T-cell (primary cell): ENCODE measurements at regions not wholly inside any gene's neighbourhood (a gene's known extent, or its start where the extent isn't known, plus 50 kb on each side); places are given as distances from the start of the nearest gene placed in this dataset.

Experiments used
- ATAC-seq, 4 experiments: fragments of 200-7000 bp in 3 of 4; fragments of 150-1000 bp in 1 of 4; cut with Tn5 transposase; replicated peaks in 1 of 4; 1 replicate in 3 of 4; 2 replicates in 1 of 4; pipeline ENCODE4 v1.10.0; 2021; ENCODE audit warnings: moderate library complexity in 3 of 4, mild to moderate bottlenecking in 2 of 4, moderate number of reproducible peaks in 1 of 4
- CTCF ChIA-PET, 2 donors: fragments of 300-600 bp; sonication (Branson Sonifier 250); formaldehyde crosslinking; loops; one replicate each; lab custom pipeline; 2022; ENCODE audit warnings: antibody characterized with exemption in 2 of 2; lab: Charles Lee
- POLR2A ChIA-PET, 2 donors: fragments of 300-600 bp; sonication (Branson Sonifier 250); formaldehyde crosslinking; loops; one replicate each; lab custom pipeline; 2022; ENCODE audit warnings: antibody characterized with exemption in 2 of 2; lab: Charles Lee
- DNase-seq, 35 experiments: peaks; one replicate each; pipeline versions ENCODE4 v3.0.0 to v3.0.0-alpha.2; 2013 to 2023
- H3K27ac ChIP-seq: one replicate; pipeline ENCODE4 v1.5.1; 2013; ENCODE audit warnings: low read length
- H3K27me3 ChIP-seq, 2 experiments: replicated peaks in 1 of 2; 1 replicate in 1 of 2; 2 replicates in 1 of 2; pipeline versions ENCODE4 v1.6.1 to v1.7.0; 2013; ENCODE audit warnings: low read length in 1 of 2, mixed read lengths in 1 of 2; ENCODE audit not compliant: control insufficient read depth in 2 of 2, insufficient read depth in 2 of 2; ENCODE audit errors: extremely low read depth in 1 of 2
- H3K36me3 ChIP-seq, 2 donors: 1 replicate in 1 of 2; 2 replicates in 1 of 2; pipeline versions ENCODE4 v1.6.1 to v1.7.0; 2013; ENCODE audit warnings: low read length in 1 of 2; ENCODE audit not compliant: control insufficient read depth in 2 of 2, insufficient read depth in 1 of 2; ENCODE audit errors: extremely low read depth in 1 of 2
- H3K4me1 ChIP-seq, 2 experiments: 1 replicate in 1 of 2; 2 replicates in 1 of 2; pipeline versions ENCODE4 v1.6.1 to v1.7.0; 2013; ENCODE audit warnings: low read length in 2 of 2, mixed read lengths in 1 of 2; ENCODE audit not compliant: insufficient read depth in 2 of 2, control insufficient read depth in 1 of 2; ENCODE audit errors: extremely low read depth in 1 of 2
- H3K4me3 ChIP-seq, 2 donors: 1 replicate in 1 of 2; 2 replicates in 1 of 2; pipeline versions ENCODE4 v1.5.1 to v1.7.0; 2013; ENCODE audit warnings: mild to moderate bottlenecking in 2 of 2, low read length in 1 of 2, moderate library complexity in 1 of 2; ENCODE audit not compliant: control insufficient read depth in 1 of 2; ENCODE audit errors: extremely low read depth in 1 of 2
- H3K9me3 ChIP-seq: 2 replicates; pipeline ENCODE4 v1.7.0; 2013
- H3K27ac Mint-ChIP-seq, 2 donors: one replicate each; pipeline ENCODE4 v1.8.0; 2020 to 2021; ENCODE audit warnings: mild to moderate bottlenecking in 2 of 2, mixed read lengths in 2 of 2
- H3K27me3 Mint-ChIP-seq, 2 donors: one replicate each; pipeline ENCODE4 v1.8.0; 2021 to 2022; ENCODE audit warnings: mixed read lengths in 2 of 2
- H3K36me3 Mint-ChIP-seq: one replicate; pipeline ENCODE4 v1.8.0; 2021; ENCODE audit warnings: mixed read lengths
- H3K4me1 Mint-ChIP-seq, 3 donors: one replicate each; pipeline ENCODE4 v1.8.0; 2020 to 2022; ENCODE audit warnings: mixed read lengths in 3 of 3, mild to moderate bottlenecking in 1 of 3
- H3K4me3 Mint-ChIP-seq, 3 donors: one replicate each; pipeline ENCODE4 v1.8.0; 2020 to 2022; ENCODE audit warnings: mild to moderate bottlenecking in 3 of 3, mixed read lengths in 3 of 3, moderate library complexity in 3 of 3
- H3K9me3 Mint-ChIP-seq, 3 donors: one replicate each; pipeline ENCODE4 v1.8.0; 2020 to 2022; ENCODE audit warnings: mixed read lengths in 3 of 3
- WGBS: methylation state at CpG from one replicate; pipeline ENCODE4 v1.1.5; 2013; ENCODE audit warnings: missing lambda C conversion rate; ENCODE audit not compliant: insufficient coverage; 5-methylcytosine and 5-hydroxymethylcytosine counted together

DNA sequence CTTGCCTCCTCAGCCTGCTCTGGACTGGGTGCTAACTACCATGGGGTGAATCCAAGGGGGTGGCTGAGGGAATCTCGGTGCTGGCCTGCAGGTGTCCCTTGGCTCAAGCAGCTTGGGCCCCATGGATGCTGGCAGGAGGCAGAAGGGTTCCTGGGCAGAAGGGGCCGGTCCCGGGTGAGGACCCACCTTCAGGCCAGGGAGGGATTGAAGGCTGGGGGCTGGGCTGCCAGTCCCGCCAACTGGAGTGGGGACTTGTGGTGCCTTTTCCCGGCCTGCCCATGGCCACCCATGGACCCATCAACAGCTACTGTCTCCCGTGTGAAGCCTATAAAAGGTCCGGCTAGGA is 550.1 kb downstream of the SLC6A15 start:
- Mint-ChIP-seq H3K4me1 (no peaks in the 10 kb centered on the region), H3K27ac (no peak overlapping the region), H3K9me3 (peaks cover 0 to 4% (median 0%) of the 10 kb centered on the region in 3 donors), H3K27me3 (no peaks in the 10 kb centered on the region), H3K4me3 (no peak overlapping the region), H3K36me3 (no peaks in the 10 kb centered on the region)
- Histone ChIP-seq H3K4me1 (no peaks in the 10 kb centered on the region), H3K27me3 (no peaks in the 10 kb centered on the region), H3K9me3 (no peaks in the 10 kb centered on the region), H3K4me3 (no peak overlapping the region), H3K27ac (no peak overlapping the region), H3K36me3 (no peaks in the 10 kb centered on the region)
- CTCF ChIA-PET, result interaction anchor here in 1 of 2 donors (0.5 kb wide), 1 partner anchor 119 kb away, joined by 9 read pairs; no protein-coding TSS in a partner anchor
- DNase-seq (no peak), ATAC-seq (no peak)
- POLR2A ChIA-PET, result no interaction called here
- 89% methylated on average over 6 of the region's 7 CpGs for WGBS

DNA sequence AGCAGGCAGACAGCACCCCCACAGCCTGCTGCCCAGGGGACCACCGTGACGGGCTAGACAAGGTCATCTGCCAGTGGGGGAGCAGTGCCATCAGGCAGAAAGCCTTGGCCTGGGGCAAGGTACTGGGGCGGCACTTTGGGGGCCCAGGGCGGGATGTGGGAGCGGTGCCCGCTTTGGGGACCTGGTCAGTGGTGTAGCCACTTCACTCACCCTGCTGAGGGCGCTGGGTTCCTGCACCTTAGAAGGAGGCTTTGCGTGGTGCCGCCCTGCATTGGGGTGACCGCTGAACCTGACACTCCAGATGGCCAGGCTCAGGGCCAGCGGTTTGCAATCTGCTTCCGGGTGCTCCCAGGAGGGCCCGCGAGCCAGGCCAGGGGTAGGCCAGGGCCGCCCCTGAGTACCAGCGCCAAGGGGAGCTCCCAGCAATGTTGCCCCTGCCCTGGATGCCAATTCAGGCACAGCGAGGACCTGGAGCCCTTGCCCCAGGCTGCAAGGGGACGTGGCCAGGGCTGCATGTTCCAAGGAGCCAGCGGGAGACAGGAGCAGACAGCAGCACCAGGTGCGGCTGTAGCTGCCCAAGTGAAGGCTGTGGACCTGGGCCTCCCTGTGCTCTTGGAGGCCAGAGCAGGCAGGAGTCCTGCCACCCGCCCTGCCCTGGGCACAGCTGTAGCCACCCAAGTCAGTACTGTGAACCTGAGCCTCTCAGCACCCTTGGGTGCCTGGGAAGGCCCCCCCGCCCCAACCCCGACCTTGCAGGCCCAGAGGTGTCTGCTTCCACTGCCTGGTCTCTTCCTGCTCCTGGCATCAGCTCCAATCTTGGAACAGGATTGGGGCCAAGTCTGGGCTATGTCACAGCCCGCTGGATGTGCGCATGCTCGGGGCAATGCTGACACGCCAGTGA is 550.7 kb downstream of the SLC6A15 start:
- ChIA-PET CTCF (interaction anchor here in 1 of 2 donors (0.5 kb wide), 1 partner anchor 119 kb away, joined by 9 read pairs; no protein-coding TSS in a partner anchor), POLR2A (no interaction called here)
- no peak overlapping the region for H3K27ac Mint-ChIP-seq
- H3K36me3 Mint-ChIP-seq, result no peaks in the 10 kb centered on the region
- Histone ChIP-seq H3K4me1 (no peaks in the 10 kb centered on the region), H3K9me3 (no peaks in the 10 kb centered on the region), H3K27ac (no peak overlapping the region), H3K27me3 (no peaks in the 10 kb centered on the region), H3K4me3 (no peak overlapping the region), H3K36me3 (no peaks in the 10 kb centered on the region)
- ATAC-seq (no peak), DNase-seq (no peak)
- WGBS, result 85% methylated on average over 27 of the region's 27 CpGs
- H3K4me1 Mint-ChIP-seq, result no peaks in the 10 kb centered on the region
- H3K9me3 Mint-ChIP-seq, result peaks cover 0 to 4% (median 0%) of the 10 kb centered on the region in 3 donors
- no peak overlapping the region for H3K4me3 Mint-ChIP-seq
- no peaks in the 10 kb centered on the region for H3K27me3 Mint-ChIP-seq

DNA sequence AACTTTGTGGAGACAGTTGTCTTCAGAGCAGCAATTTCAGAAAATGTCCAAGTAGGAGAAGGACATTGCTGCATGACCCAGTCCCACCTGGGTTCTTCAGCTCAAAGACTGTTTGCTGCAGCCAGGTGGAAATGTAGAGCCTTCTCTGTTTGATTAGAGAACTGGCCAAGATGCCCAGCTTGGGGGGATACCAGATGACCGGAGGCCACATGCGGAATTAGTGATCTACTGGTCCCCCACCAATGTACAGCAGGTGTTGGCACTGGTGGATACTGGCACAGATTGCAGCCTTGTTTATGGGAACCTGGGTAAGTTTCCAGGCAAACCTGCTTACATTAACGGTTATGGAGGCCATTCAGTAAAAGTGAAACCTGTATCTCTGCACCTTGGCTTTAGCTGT is 555.3 kb downstream of the SLC6A15 start:
- peaks cover 0 to 4% (median 0%) of the 10 kb centered on the region in 3 donors for H3K9me3 Mint-ChIP-seq
- H3K4me1 Mint-ChIP-seq, result no peaks in the 10 kb centered on the region
- ChIA-PET CTCF (no interaction called here), POLR2A (no interaction called here)
- Histone ChIP-seq H3K27ac (no peak overlapping the region), H3K27me3 (no peaks in the 10 kb centered on the region), H3K4me3 (no peak overlapping the region), H3K4me1 (no peaks in the 10 kb centered on the region), H3K9me3 (no peaks in the 10 kb centered on the region), H3K36me3 (no peaks in the 10 kb centered on the region)
- H3K4me3 Mint-ChIP-seq, result no peak overlapping the region
- WGBS, result 80% methylated on average over 2 of the region's 3 CpGs
- H3K27me3 Mint-ChIP-seq, result no peaks in the 10 kb centered on the region
- H3K36me3 Mint-ChIP-seq, result no peaks in the 10 kb centered on the region
- ATAC-seq (no peak), DNase-seq (no peak)
- H3K27ac Mint-ChIP-seq, result no peak overlapping the region

DNA sequence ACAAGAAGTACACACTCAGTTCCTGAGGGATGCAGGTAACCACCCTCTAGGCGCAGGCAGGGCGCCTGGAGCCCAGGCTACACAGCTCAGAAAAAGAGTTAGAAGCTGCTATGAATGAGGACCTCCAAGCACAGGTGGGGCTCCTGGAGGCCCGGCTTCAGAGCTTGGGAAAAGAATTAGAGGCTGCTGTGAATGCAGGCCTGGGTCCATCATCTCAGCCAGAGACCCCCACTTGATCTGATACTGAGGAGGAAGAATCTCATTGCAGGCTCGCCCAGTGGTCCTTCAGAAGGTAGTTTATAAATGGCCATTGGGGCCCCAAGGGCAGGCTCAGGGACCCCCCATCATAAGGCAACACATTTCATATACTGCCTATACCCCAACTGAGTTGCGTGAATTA is 556.4 kb downstream of the SLC6A15 start:
- DNase-seq, result no peak
- Histone ChIP-seq H3K36me3 (no peaks in the 10 kb centered on the region), H3K4me1 (no peaks in the 10 kb centered on the region), H3K27ac (no peak overlapping the region), H3K27me3 (no peaks in the 10 kb centered on the region), H3K4me3 (no peak overlapping the region), H3K9me3 (no peaks in the 10 kb centered on the region)
- Mint-ChIP-seq H3K27ac (no peak overlapping the region), H3K4me1 (no peaks in the 10 kb centered on the region), H3K36me3 (no peaks in the 10 kb centered on the region), H3K27me3 (no peaks in the 10 kb centered on the region), H3K9me3 (peaks cover 0 to 2% (median 0%) of the 10 kb centered on the region in 3 donors), H3K4me3 (no peak overlapping the region)
- ATAC-seq, result no peak
- WGBS, result 92% methylated on average over 4 of the region's 5 CpGs
- ChIA-PET POLR2A (no interaction called here), CTCF (no interaction called here)

DNA sequence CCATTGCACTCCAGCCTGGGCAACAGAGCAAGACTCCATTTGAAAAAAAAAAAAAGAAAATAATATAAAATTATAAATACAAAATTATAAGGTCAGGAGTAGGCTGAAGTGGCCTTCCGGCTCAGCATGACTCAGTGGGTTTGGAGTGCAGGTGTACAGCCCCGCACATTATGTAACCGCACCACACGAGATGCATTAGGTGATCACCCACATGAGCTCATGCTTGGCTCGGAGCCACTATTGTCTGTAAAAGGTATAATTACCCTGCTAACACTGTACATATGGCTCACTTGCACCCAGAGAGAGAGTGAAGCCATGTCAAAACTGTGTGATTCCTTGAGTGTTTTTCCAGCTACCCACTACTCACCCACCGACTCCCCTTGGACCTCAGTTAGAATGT is 557.0 kb downstream of the SLC6A15 start:
- Mint-ChIP-seq H3K4me1 (no peaks in the 10 kb centered on the region), H3K36me3 (no peaks in the 10 kb centered on the region), H3K9me3 (peaks cover 0 to 2% (median 0%) of the 10 kb centered on the region in 3 donors), H3K27me3 (no peaks in the 10 kb centered on the region), H3K27ac (no peak overlapping the region), H3K4me3 (no peak overlapping the region)
- POLR2A ChIA-PET, result no interaction called here
- no peaks in the 10 kb centered on the region for H3K9me3 ChIP-seq
- no peak for ATAC-seq
- DNase-seq, result no peak
- no peak overlapping the region for H3K4me3 ChIP-seq
- no peaks in the 10 kb centered on the region for H3K4me1 ChIP-seq
- 67% methylated on average over 2 of the region's 6 CpGs for WGBS
- no peak overlapping the region for H3K27ac ChIP-seq
- H3K27me3 ChIP-seq, result no peaks in the 10 kb centered on the region
- CTCF ChIA-PET, result no interaction called here
- no peaks in the 10 kb centered on the region for H3K36me3 ChIP-seq

DNA sequence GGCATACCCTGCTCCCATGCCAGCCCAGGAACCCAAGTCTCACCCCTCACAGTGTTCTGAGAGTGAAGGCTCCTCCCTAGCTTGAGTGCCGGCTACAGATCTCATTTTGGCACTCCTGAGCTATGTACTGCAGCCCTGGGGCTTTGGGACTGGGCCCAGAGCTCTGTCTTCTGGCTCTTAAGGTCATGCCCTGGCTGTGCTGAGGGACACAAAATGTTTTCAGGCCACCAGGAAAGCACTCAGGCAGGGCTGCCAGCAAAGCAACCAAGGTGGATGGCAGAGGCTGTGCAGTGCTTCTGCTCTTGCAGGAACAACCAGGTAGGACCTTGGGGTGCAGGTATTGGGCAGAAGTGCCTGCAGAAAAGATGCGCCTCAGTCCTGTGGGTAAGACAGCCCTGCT is 564.0 kb downstream of the SLC6A15 start:
- no peak overlapping the region for H3K27ac ChIP-seq
- DNase-seq (no peak), ATAC-seq (no peak)

More for the DNA sequence above, 564.0 kb downstream of the SLC6A15 start:
- no peaks in the 10 kb centered on the region for H3K9me3 ChIP-seq
- ChIA-PET CTCF (no interaction called here), POLR2A (no interaction called here)
- Mint-ChIP-seq H3K4me3 (no peak overlapping the region), H3K27me3 (no peaks in the 10 kb centered on the region), H3K4me1 (no peaks in the 10 kb centered on the region), H3K27ac (no peak overlapping the region), H3K9me3 (peaks cover 0 to 7% (median 4%) of the 10 kb centered on the region in 3 donors), H3K36me3 (no peaks in the 10 kb centered on the region)
- H3K4me3 ChIP-seq, result no peak overlapping the region
- no peaks in the 10 kb centered on the region for H3K4me1 ChIP-seq
- 59% methylated on average over 2 of the region's 2 CpGs for WGBS
- H3K36me3 ChIP-seq, result no peaks in the 10 kb centered on the region
- no peaks in the 10 kb centered on the region for H3K27me3 ChIP-seq
